Fibroblast of lung (primary cell): ENCODE measurements at regions not wholly inside any gene's neighbourhood (a gene's known extent, or its start where the extent isn't known, plus 50 kb on each side); places are given as distances from the start of the nearest gene placed in this dataset.

Source experiments
- DNase-seq, 2 donors: peaks; one replicate each; pipeline versions ENCODE4 v3.0.0 to v3.0.0-alpha.2; 2010; ENCODE audit warnings: low read depth in 2 of 2
- H2AFZ ChIP-seq: 2 replicates; pipeline ENCODE4 v1.5.1; 2012; ENCODE audit warnings: low read length, control low read depth, inconsistent platforms
- H3K27ac ChIP-seq: 2 replicates; pipeline ENCODE4 v1.5.1; 2011; ENCODE audit warnings: low read length, control low read depth; ENCODE audit not compliant: insufficient read depth
- H3K27me3 ChIP-seq: 2 replicates; pipeline ENCODE4 v1.5.1; 2011; ENCODE audit warnings: mild to moderate bottlenecking, low read length; ENCODE audit not compliant: control insufficient read depth, insufficient read depth
- H3K36me3 ChIP-seq: 2 replicates; pipeline ENCODE4 v1.5.1; 2011; ENCODE audit warnings: low read length; ENCODE audit not compliant: control insufficient read depth, insufficient read depth
- H3K4me1 ChIP-seq: 2 replicates; pipeline ENCODE4 v1.5.1; 2011; ENCODE audit warnings: low read length; ENCODE audit not compliant: control insufficient read depth, insufficient read depth; ENCODE audit errors: extremely low read depth
- H3K4me2 ChIP-seq: 2 replicates; pipeline ENCODE4 v1.5.1; 2011; ENCODE audit warnings: low read length, control low read depth; ENCODE audit not compliant: insufficient read depth; ENCODE audit errors: extremely low read depth
- H3K4me3 ChIP-seq, 4 experiments: fragments of 200-600 bp in 1 of 4; sonication (generic) in 1 of 4; replicated peaks in 1 of 4; 2 replicates each; pipeline ENCODE4 v1.5.1; 2011 to 2016; ENCODE audit warnings: low read length in 4 of 4, low read depth in 3 of 4, mild to moderate bottlenecking in 3 of 4, control low read depth in 2 of 4, inconsistent platforms in 1 of 4, mixed read lengths in 1 of 4; ENCODE audit not compliant: insufficient read depth in 1 of 4; ENCODE audit errors: control extremely low read depth in 1 of 4
- H3K79me2 ChIP-seq: 2 replicates; pipeline ENCODE4 v1.5.1; 2012; ENCODE audit warnings: mild to moderate bottlenecking, low read length, inconsistent platforms; ENCODE audit not compliant: control insufficient read depth, insufficient read depth
- H3K9ac ChIP-seq: 2 replicates; pipeline ENCODE4 v1.5.1; 2011; ENCODE audit warnings: mild to moderate bottlenecking, low read length, control low read depth; ENCODE audit not compliant: insufficient read depth
- H3K9me3 ChIP-seq: 2 replicates; pipeline ENCODE4 v1.5.1; 2012; ENCODE audit warnings: low read depth, low read length; ENCODE audit not compliant: control insufficient read depth, insufficient read depth
- H4K20me1 ChIP-seq: 2 replicates; pipeline ENCODE4 v1.5.1; 2011; ENCODE audit warnings: low read length; ENCODE audit not compliant: control insufficient read depth, insufficient read depth; ENCODE audit errors: extremely low read depth
- CTCF ChIP-seq, 2 donors: IDR thresholded peaks in 1 of 2; conservative IDR thresholded peaks in 1 of 2; 1 replicate in 1 of 2; 2 replicates in 1 of 2; pipeline ENCODE4 v1.5.1; 2011 to 2012; ENCODE audit warnings: low read length in 2 of 2, control low read depth in 1 of 2, inconsistent platforms in 1 of 2, low read depth in 1 of 2, mild to moderate bottlenecking in 1 of 2
- EZH2 ChIP-seq: IDR thresholded peaks from 2 replicates; pipeline ENCODE4 v1.5.1; 2012; ENCODE audit warnings: low read length, control low read depth, mild to moderate bottlenecking; ENCODE audit errors: missing control alignments

- TF ChIP-seq CTCF (conservative IDR thresholded peaks at IDR 0.05 in 1 of 2, IDR thresholded peaks at IDR 0.05 in 1 of 2; ENCODE audit: low read depth in 1 of 2, low read length in 2 of 2) = no peak
- no peak for TF ChIP-seq EZH2
- H3K4me1 ChIP-seq = no peaks in the 10 kb centered on the region
- H3K9ac ChIP-seq = no peak overlapping the region
- H3K9me3 ChIP-seq = no peaks in the 10 kb centered on the region
- no peaks in the 10 kb centered on the region for H3K36me3 ChIP-seq
- no peaks in the 10 kb centered on the region for H3K79me2 ChIP-seq
- H3K4me3 ChIP-seq = no peak overlapping the region
- no peak overlapping the region for H3K27ac ChIP-seq
- H3K27me3 ChIP-seq = no peaks in the 10 kb centered on the region
- no peak overlapping the region for H3K4me2 ChIP-seq
- H2AFZ ChIP-seq = no peak overlapping the region
- H4K20me1 ChIP-seq = no peaks in the 10 kb centered on the region
- no peak for DNase-seq
Observed at GRCh38 chr10:128660726-128661125, 534.5 kb upstream of the MKI67 start.

- Histone ChIP-seq H3K27me3 (no peaks in the 10 kb centered on the region), H2AFZ (no peak overlapping the region), H4K20me1 (no peaks in the 10 kb centered on the region), H3K36me3 (no peaks in the 10 kb centered on the region), H3K27ac (no peak overlapping the region), H3K9me3 (no peaks in the 10 kb centered on the region), H3K79me2 (no peaks in the 10 kb centered on the region), H3K4me1 (no peaks in the 10 kb centered on the region), H3K4me2 (no peak overlapping the region), H3K4me3 (no peak overlapping the region), H3K9ac (no peak overlapping the region)
- no peak for TF ChIP-seq EZH2
- TF ChIP-seq CTCF (conservative IDR thresholded peaks at IDR 0.05 in 1 of 2, IDR thresholded peaks at IDR 0.05 in 1 of 2; ENCODE audit: low read depth in 1 of 2, low read length in 2 of 2) = no peak
- no peak for DNase-seq
Observed at GRCh38 chr10:128661404-128662197, 535.4 kb upstream of the MKI67 start.

GRCh38 chr10:128662520-128662919, 536.3 kb upstream of the MKI67 start:
- H3K4me3 ChIP-seq = no peak overlapping the region
- no peak overlapping the region for H3K27ac ChIP-seq
- no peaks in the 10 kb centered on the region for H3K4me1 ChIP-seq
- no peak overlapping the region for H3K4me2 ChIP-seq
- no peaks in the 10 kb centered on the region for H3K9me3 ChIP-seq
- no peak overlapping the region for H2AFZ ChIP-seq
- no peaks in the 10 kb centered on the region for H3K79me2 ChIP-seq
- DNase-seq = no peak
- H3K36me3 ChIP-seq = no peaks in the 10 kb centered on the region
- no peaks in the 10 kb centered on the region for H4K20me1 ChIP-seq
- TF ChIP-seq EZH2 (no peak), CTCF (conservative IDR thresholded peaks at IDR 0.05 in 1 of 2, IDR thresholded peaks at IDR 0.05 in 1 of 2; ENCODE audit: low read depth in 1 of 2, low read length in 2 of 2) (no peak)
- no peaks in the 10 kb centered on the region for H3K27me3 ChIP-seq
- no peak overlapping the region for H3K9ac ChIP-seq
